Keratinocyte (primary cell): ENCODE measurements at regions not wholly inside any gene's neighbourhood (a gene's known extent, or its start where the extent isn't known, plus 50 kb on each side); places are given as distances from the start of the nearest gene placed in this dataset.

ENCODE experiments used
- CTCF ChIP-seq, 3 experiments: IDR thresholded peaks in 1 of 3; conservative IDR thresholded peaks in 1 of 3; optimal IDR thresholded peaks in 1 of 3; 2 replicates in 2 of 3; 3 replicates in 1 of 3; pipeline versions ENCODE3 to v1.5.1; 2011; ENCODE audit warnings: low read length in 3 of 3, mild to moderate bottlenecking in 3 of 3, moderate library complexity in 2 of 3, control low read depth in 1 of 3, inconsistent platforms in 1 of 3; ENCODE audit not compliant: insufficient read depth in 2 of 3; ENCODE audit errors: extremely low read depth in 1 of 3
- EZH2 ChIP-seq: IDR thresholded peaks from one replicate; pipeline ENCODE4 v1.6.1; 2012; ENCODE audit warnings: inconsistent platforms, mild to moderate bottlenecking, low read length, moderate library complexity

- no peak for TF ChIP-seq CTCF (optimal IDR thresholded peaks at IDR 0.05 in 1 of 3, IDR thresholded peaks at IDR 0.05 in 1 of 3, conservative IDR thresholded peaks at IDR 0.05 in 1 of 3; ENCODE audit: extremely low read depth in 1 of 3, insufficient read depth in 2 of 3, low read length in 3 of 3)
- TF ChIP-seq EZH2: no peak
These were observed 306.8 kb downstream of the FOXL1 start for GRCh38 chr16:86885139-86885538.
